Type B pancreatic cell (in vitro differentiated cells): ENCODE measurements at regions not wholly inside any gene's neighbourhood (a gene's known extent, or its start where the extent isn't known, plus 50 kb on each side); places are given as distances from the start of the nearest gene placed in this dataset.
"Not testable (repeated sequence)": the region's sequence is repeated elsewhere in the genome, so short reads cannot be mapped to it uniquely, and the experiment has no call there.

Source experiments
- DNase-seq: peaks from one replicate; pipeline ENCODE4 v3.0.0; 2021; ENCODE audit warnings: mixed read lengths; ENCODE audit not compliant: unreplicated experiment; ENCODE audit errors: extremely low spot score
- H3K27ac Mint-ChIP-seq: 2 replicates; pipeline ENCODE4 v1.8.0; 2021; ENCODE audit warnings: mild to moderate bottlenecking, mixed read lengths
- H3K27me3 Mint-ChIP-seq: 2 replicates; pipeline ENCODE4 v1.8.0; 2021; ENCODE audit warnings: mixed read lengths
- H3K36me3 Mint-ChIP-seq: 2 replicates; pipeline ENCODE4 v1.8.0; 2021; ENCODE audit warnings: mixed read lengths
- H3K4me1 Mint-ChIP-seq: one replicate; pipeline ENCODE4 v1.8.0; 2021; ENCODE audit warnings: mixed read lengths; ENCODE audit not compliant: unreplicated experiment
- H3K4me3 Mint-ChIP-seq: 2 replicates; pipeline ENCODE4 v1.8.0; 2021; ENCODE audit warnings: mild to moderate bottlenecking, mixed read lengths
- H3K9me3 Mint-ChIP-seq: 2 replicates; pipeline ENCODE4 v1.8.0; 2021; ENCODE audit warnings: mixed read lengths
- TF ChIP-seq, protein P1 (sequence below): fragments of 200-600 bp; sonication (generic); conservative IDR thresholded peaks from 2 replicates; pipeline ENCODE4 v1.5.0; 2021; ENCODE audit warnings: antibody characterized with exemption, mild to moderate bottlenecking

GRCh38 chr12:47409310-47409987 is 296.4 kb downstream of the RPAP3 start:
- TF ChIP-seq, protein P1, sequence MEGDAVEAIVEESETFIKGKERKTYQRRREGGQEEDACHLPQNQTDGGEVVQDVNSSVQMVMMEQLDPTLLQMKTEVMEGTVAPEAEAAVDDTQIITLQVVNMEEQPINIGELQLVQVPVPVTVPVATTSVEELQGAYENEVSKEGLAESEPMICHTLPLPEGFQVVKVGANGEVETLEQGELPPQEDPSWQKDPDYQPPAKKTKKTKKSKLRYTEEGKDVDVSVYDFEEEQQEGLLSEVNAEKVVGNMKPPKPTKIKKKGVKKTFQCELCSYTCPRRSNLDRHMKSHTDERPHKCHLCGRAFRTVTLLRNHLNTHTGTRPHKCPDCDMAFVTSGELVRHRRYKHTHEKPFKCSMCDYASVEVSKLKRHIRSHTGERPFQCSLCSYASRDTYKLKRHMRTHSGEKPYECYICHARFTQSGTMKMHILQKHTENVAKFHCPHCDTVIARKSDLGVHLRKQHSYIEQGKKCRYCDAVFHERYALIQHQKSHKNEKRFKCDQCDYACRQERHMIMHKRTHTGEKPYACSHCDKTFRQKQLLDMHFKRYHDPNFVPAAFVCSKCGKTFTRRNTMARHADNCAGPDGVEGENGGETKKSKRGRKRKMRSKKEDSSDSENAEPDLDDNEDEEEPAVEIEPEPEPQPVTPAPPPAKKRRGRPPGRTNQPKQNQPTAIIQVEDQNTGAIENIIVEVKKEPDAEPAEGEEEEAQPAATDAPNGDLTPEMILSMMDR = no peak
- H3K27me3 Mint-ChIP-seq = peaks cover 4% of the 10 kb centered on the region
- no peak overlapping the region for H3K4me3 Mint-ChIP-seq
- no peaks in the 10 kb centered on the region for H3K36me3 Mint-ChIP-seq
- no peak for DNase-seq
- no peak overlapping the region for H3K27ac Mint-ChIP-seq
- H3K9me3 Mint-ChIP-seq = no peaks in the 10 kb centered on the region
- H3K4me1 Mint-ChIP-seq = no peaks in the 10 kb centered on the region

GRCh38 chr12:47408171-47408871 is 297.5 kb downstream of the RPAP3 start:
- TF ChIP-seq, protein P1 = peak; percentile 29
- H3K9me3 Mint-ChIP-seq = no peaks in the 10 kb centered on the region
- H3K36me3 Mint-ChIP-seq = no peaks in the 10 kb centered on the region
- no peaks in the 10 kb centered on the region for H3K4me1 Mint-ChIP-seq
- H3K27me3 Mint-ChIP-seq = peaks cover 7% of the 10 kb centered on the region
- no peak for DNase-seq
- H3K27ac Mint-ChIP-seq = no peak overlapping the region
- H3K4me3 Mint-ChIP-seq = no peak overlapping the region

GRCh38 chr12:47407463-47408129 is 298.2 kb downstream of the RPAP3 start:
- no peaks in the 10 kb centered on the region for H3K36me3 Mint-ChIP-seq
- H3K4me1 Mint-ChIP-seq = no peaks in the 10 kb centered on the region
- TF ChIP-seq, protein P1 = no peak
- no peak overlapping the region for H3K27ac Mint-ChIP-seq
- no peak overlapping the region for H3K4me3 Mint-ChIP-seq
- H3K27me3 Mint-ChIP-seq = peaks cover 3% of the 10 kb centered on the region
- H3K9me3 Mint-ChIP-seq = no peaks in the 10 kb centered on the region
- no peak for DNase-seq

DNA sequence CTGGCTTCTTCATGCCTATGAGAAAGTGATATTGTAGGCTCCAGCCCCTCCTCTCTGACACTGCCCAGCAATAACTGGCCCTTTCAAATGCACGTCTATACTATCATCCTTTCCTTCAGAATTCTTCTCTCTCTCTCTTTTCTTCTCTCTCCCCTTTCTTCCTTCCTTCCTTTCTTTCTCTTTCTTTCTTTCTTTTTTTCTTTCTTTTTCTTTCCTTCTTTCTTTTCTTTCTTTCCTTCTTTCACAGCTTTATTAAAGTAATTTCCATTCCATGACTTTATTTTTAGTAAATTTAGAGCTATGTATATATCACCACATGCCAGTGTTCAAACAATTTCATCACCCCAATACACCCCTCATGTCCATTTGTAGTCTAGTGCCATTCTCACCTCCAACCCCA is 302.1 kb downstream of the RPAP3 start:
- no peak for DNase-seq
- Mint-ChIP-seq H3K27me3 (peaks cover 3% of the 10 kb centered on the region), H3K9me3 (no peaks in the 10 kb centered on the region), H3K4me1 (no peaks in the 10 kb centered on the region), H3K36me3 (no peaks in the 10 kb centered on the region), H3K27ac (no peak overlapping the region), H3K4me3 (no peak overlapping the region)
- TF ChIP-seq, protein P1 = no peak

DNA sequence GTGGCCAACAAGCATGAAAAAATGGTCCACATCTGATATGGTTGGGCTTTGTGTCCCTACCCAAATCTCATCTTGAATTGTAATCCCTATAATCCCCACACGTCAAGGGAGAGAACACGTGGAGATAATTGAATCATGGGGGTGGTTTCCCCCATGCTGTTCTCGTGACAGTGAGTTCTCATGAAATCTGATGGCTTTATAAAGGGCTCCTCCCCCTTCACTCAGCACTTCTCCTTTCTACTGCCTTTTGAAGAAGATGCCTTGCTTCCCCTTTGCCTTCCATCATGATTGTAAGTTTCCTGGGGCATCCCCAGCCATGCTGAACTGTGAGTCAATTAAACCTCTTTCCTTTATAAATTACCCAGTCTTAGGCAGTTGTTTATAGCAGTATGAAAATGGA is 304.6 kb downstream of the RPAP3 start:
- not testable (repeated sequence) for H3K27me3 Mint-ChIP-seq, H3K9me3 Mint-ChIP-seq, H3K36me3 Mint-ChIP-seq, H3K4me3 Mint-ChIP-seq, H3K4me1 Mint-ChIP-seq, DNase-seq, H3K27ac Mint-ChIP-seq

DNA sequence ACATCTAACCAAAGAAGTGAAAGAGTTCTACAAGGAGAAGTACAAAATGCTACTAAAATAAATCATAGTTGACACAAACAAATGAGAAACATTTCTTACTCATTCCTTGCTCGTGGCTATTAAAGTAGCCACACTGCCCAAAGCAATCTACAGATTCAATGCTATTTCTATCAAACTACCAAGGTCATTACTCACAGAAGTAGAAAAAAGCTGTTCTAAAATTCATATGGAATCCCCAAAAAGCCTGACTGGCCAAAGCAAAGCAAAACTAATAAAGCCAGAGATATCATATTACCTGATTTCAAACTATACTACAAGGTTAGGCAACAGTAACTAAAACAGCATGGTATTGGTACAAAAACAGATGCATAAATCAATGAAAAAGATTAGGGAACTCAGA is 305.6 kb downstream of the RPAP3 start:
- peaks cover 5% of the 10 kb centered on the region for H3K9me3 Mint-ChIP-seq
- no peaks in the 10 kb centered on the region for H3K4me1 Mint-ChIP-seq
- no peaks in the 10 kb centered on the region for H3K36me3 Mint-ChIP-seq
- no peak overlapping the region for H3K4me3 Mint-ChIP-seq
- H3K27ac Mint-ChIP-seq = no peak overlapping the region
- H3K27me3 Mint-ChIP-seq = peaks cover 3% of the 10 kb centered on the region
- no peak for DNase-seq
- TF ChIP-seq, protein P1 = no peak
